ENCODE measurements at regions not wholly inside any gene's neighbourhood (a gene's known extent, or its start where the extent isn't known, plus 50 kb on each side); places are given as distances from the start of the nearest gene placed in this dataset.

DNA sequence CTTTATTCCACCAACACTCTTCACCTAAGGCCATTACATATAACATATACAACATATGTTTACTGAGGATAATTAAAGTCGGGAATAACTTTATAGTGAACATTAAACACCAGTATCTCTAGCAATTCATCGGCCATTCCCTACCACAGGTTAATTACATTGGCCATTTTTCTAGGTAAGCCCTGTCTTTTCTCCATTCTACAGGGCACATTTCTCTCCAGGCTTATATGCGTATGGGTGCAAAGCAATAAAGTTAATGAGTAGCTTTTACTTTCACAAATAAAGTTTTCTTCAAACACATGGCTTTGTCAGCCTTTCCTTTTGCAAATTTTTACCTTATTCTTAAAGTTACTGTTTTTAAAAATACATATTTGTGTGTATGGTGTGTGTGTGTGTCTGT lies 111.9 kb upstream of the IQCM start:
- no peaks in the 10 kb centered on the region for H3K27me3 Mint-ChIP-seq (ENCODE audit: unreplicated experiment)
- H3K4me1 Mint-ChIP-seq (ENCODE audit: low read depth, unreplicated experiment): no peaks in the 10 kb centered on the region
- no TSS peak for BruUV-seq (replicated peaks)
- H3K9me3 Mint-ChIP-seq (ENCODE audit: low read depth, unreplicated experiment): no peaks in the 10 kb centered on the region
- no peak for DNase-seq
- intact Hi-C loops (cut with micrococcal nuclease; ENCODE audit: unreplicated experiment): no loop called here
- CTCF ChIA-PET: no interaction called here
- no peaks in the 10 kb centered on the region for H3K36me3 Mint-ChIP-seq (ENCODE audit: insufficient read depth, unreplicated experiment)
- H3K4me3 Mint-ChIP-seq (ENCODE audit: low read depth, unreplicated experiment): no peak overlapping the region
- TF ChIP-seq, protein P1, sequence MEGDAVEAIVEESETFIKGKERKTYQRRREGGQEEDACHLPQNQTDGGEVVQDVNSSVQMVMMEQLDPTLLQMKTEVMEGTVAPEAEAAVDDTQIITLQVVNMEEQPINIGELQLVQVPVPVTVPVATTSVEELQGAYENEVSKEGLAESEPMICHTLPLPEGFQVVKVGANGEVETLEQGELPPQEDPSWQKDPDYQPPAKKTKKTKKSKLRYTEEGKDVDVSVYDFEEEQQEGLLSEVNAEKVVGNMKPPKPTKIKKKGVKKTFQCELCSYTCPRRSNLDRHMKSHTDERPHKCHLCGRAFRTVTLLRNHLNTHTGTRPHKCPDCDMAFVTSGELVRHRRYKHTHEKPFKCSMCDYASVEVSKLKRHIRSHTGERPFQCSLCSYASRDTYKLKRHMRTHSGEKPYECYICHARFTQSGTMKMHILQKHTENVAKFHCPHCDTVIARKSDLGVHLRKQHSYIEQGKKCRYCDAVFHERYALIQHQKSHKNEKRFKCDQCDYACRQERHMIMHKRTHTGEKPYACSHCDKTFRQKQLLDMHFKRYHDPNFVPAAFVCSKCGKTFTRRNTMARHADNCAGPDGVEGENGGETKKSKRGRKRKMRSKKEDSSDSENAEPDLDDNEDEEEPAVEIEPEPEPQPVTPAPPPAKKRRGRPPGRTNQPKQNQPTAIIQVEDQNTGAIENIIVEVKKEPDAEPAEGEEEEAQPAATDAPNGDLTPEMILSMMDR (IDR thresholded peaks at IDR 0.05; ENCODE audit: unreplicated experiment): no peak
- H3K27ac Mint-ChIP-seq (ENCODE audit: unreplicated experiment): no peak overlapping the region

DNA sequence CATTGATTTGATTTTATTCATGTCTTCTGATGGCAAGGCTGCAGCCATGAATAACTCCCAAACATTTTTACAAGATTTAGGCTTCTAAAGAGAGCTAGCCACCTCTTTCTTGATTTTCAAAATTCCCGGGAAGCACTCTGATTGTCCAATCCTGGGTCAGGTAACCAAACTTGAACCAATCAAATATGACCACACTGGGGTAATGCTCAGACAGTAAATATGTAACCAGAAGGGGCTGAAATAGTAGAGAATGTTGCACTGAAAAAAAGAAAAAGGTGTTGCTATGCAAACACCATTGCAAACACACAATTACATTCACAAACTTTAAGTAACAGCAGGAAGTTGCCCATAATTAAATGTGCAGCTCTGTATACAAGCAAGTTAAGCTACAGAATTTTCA lies 112.9 kb upstream of the IQCM start:
- H3K4me1 Mint-ChIP-seq (ENCODE audit: low read depth, unreplicated experiment): no peaks in the 10 kb centered on the region
- H3K27ac Mint-ChIP-seq (ENCODE audit: unreplicated experiment): no peak overlapping the region
- no TSS peak for BruUV-seq (replicated peaks)
- H3K27me3 Mint-ChIP-seq (ENCODE audit: unreplicated experiment): no peaks in the 10 kb centered on the region
- DNase-seq: no peak
- CTCF ChIA-PET: no interaction called here
- H3K36me3 Mint-ChIP-seq (ENCODE audit: insufficient read depth, unreplicated experiment): no peaks in the 10 kb centered on the region
- H3K9me3 Mint-ChIP-seq (ENCODE audit: low read depth, unreplicated experiment): no peaks in the 10 kb centered on the region
- TF ChIP-seq, protein P1 (IDR thresholded peaks at IDR 0.05; ENCODE audit: unreplicated experiment): no peak
- intact Hi-C loops (cut with micrococcal nuclease; ENCODE audit: unreplicated experiment): no loop called here
- H3K4me3 Mint-ChIP-seq (ENCODE audit: low read depth, unreplicated experiment): no peak overlapping the region

DNA sequence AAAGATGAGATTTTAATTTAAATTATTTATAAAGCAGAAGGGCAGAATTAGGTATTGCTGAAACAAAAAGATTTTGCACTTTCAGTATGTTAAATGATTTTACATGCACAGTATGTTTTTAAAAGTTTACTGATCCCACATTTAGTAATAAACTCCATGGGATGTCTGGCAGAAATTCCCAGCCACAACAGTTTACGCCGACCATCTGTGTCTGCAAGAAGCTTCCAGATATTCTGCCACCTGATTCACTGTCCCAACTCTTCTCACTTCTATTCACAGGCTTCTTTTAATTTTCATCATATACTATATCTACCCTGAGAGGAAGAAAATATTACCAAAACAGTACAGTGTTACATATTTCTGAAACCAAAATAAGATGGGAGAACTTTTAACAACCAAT lies 115.8 kb upstream of the IQCM start:
- intact Hi-C loops (cut with micrococcal nuclease; ENCODE audit: unreplicated experiment): no loop called here
- Mint-ChIP-seq H3K4me1 (ENCODE audit: low read depth, unreplicated experiment) (no peaks in the 10 kb centered on the region), H3K9me3 (ENCODE audit: low read depth, unreplicated experiment) (no peaks in the 10 kb centered on the region), H3K4me3 (ENCODE audit: low read depth, unreplicated experiment) (no peak overlapping the region), H3K27ac (ENCODE audit: unreplicated experiment) (no peak overlapping the region), H3K36me3 (ENCODE audit: insufficient read depth, unreplicated experiment) (no peaks in the 10 kb centered on the region), H3K27me3 (ENCODE audit: unreplicated experiment) (no peaks in the 10 kb centered on the region)
- TF ChIP-seq, protein P1 (IDR thresholded peaks at IDR 0.05; ENCODE audit: unreplicated experiment): no peak
- no peak for DNase-seq
- no TSS peak for BruUV-seq (replicated peaks)
- CTCF ChIA-PET: no interaction called here

DNA sequence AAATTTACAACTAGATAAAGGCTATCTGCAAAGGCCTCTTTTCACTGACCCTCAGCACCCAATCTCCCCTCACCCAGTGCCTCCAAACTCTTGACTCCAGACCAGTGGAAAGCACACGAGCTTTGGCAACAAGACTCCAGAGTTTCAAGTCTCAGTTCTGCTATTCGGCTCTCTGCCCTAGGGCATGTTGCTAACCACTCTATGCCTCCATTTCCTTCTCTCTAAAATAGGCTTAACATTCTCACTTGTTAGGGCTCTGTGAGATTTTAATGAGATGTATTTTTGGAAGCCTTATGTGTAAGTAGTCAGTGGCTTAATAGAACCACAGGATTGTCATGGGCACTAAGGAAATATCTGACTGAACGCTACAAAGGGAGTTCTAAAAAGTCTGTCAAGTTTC lies 116.5 kb upstream of the IQCM start:
- no peak overlapping the region for H3K27ac Mint-ChIP-seq (ENCODE audit: unreplicated experiment)
- no peak for DNase-seq
- CTCF ChIA-PET: no interaction called here
- no peaks in the 10 kb centered on the region for H3K36me3 Mint-ChIP-seq (ENCODE audit: insufficient read depth, unreplicated experiment)
- no peaks in the 10 kb centered on the region for H3K4me1 Mint-ChIP-seq (ENCODE audit: low read depth, unreplicated experiment)
- intact Hi-C loops (cut with micrococcal nuclease; ENCODE audit: unreplicated experiment): no loop called here
- no peaks in the 10 kb centered on the region for H3K9me3 Mint-ChIP-seq (ENCODE audit: low read depth, unreplicated experiment)
- no peaks in the 10 kb centered on the region for H3K27me3 Mint-ChIP-seq (ENCODE audit: unreplicated experiment)
- no peak overlapping the region for H3K4me3 Mint-ChIP-seq (ENCODE audit: low read depth, unreplicated experiment)
- TF ChIP-seq, protein P1 (IDR thresholded peaks at IDR 0.05; ENCODE audit: unreplicated experiment): no peak
- BruUV-seq (replicated peaks): no TSS peak

DNA sequence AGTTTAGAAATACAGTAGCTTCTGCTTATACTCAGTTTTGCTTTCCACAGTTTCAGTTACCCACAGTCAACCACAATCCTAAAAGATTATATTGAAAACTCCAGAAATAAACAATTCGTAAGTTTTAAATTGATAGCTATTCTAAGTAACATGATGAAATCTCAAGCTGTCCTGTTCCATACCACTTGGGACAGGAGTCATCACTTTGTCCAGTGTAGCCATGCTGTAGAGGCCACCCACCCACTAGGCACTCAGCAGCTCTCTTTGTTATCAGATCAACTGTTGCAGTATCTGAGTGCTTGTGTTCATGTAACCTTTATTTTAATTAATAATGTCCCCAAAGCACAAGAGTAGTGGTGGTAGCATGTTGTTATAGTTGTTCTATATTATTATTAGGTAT lies 117.5 kb upstream of the IQCM start:
- TF ChIP-seq, protein P1 (IDR thresholded peaks at IDR 0.05; ENCODE audit: unreplicated experiment): no peak
- H3K27me3 Mint-ChIP-seq (ENCODE audit: unreplicated experiment): no peaks in the 10 kb centered on the region
- CTCF ChIA-PET: no interaction called here

More for the DNA sequence above, 117.5 kb upstream of the IQCM start:
- no TSS peak for BruUV-seq (replicated peaks)
- Mint-ChIP-seq H3K4me1 (ENCODE audit: low read depth, unreplicated experiment) (no peaks in the 10 kb centered on the region), H3K27ac (ENCODE audit: unreplicated experiment) (no peak overlapping the region), H3K4me3 (ENCODE audit: low read depth, unreplicated experiment) (no peak overlapping the region), H3K36me3 (ENCODE audit: insufficient read depth, unreplicated experiment) (no peaks in the 10 kb centered on the region), H3K9me3 (ENCODE audit: low read depth, unreplicated experiment) (no peaks in the 10 kb centered on the region)
- no peak for DNase-seq
- intact Hi-C loops (cut with micrococcal nuclease; ENCODE audit: unreplicated experiment): no loop called here

All from Calu3 (cell line).